GM21390 (cell line): ENCODE measurements at regions not wholly inside any gene's neighbourhood (a gene's known extent, or its start where the extent isn't known, plus 50 kb on each side); places are given as distances from the start of the nearest gene placed in this dataset.
"Not testable (repeated sequence)": the region's sequence is repeated elsewhere in the genome, so short reads cannot be mapped to it uniquely, and the experiment has no call there.

ENCODE experiments used
- ATAC-seq: cut with Tn5 transposase; IDR thresholded peaks from one replicate; pipeline ENCODE4 v1.9.1; 2021; ENCODE audit not compliant: unreplicated experiment

DNA sequence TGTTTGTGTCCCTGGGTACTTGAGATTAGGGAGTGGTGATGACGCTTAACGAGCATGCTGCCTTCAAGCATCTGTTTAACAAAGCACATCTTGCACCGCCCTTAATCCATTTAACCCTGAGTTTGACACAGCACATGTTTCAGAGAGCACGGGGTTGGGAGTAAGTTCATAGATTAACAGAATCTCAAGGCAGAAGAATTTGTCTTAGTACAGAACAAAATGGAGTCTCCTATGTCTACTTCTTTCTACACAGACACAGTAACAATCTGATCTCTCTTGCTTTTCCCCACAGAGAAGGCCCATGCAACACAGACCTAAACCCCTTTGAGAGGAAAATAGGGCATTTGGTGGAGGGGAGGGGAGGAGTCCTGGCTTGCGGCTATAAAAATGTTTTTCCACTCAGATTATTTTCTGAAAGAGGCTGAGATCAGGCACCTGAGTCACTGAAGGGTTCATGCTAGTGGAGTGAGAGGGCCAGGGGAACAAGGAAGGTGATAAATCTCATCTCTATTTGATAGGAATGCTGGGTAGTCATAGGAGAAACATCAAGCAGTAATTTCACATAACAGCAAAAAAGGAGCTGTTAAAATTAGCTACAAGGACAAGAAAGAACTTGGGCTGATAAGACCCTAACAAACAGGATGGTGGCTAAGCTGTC lies 136.9 kb downstream of the OR2B2 start:
- not testable (repeated sequence) for ATAC-seq

DNA sequence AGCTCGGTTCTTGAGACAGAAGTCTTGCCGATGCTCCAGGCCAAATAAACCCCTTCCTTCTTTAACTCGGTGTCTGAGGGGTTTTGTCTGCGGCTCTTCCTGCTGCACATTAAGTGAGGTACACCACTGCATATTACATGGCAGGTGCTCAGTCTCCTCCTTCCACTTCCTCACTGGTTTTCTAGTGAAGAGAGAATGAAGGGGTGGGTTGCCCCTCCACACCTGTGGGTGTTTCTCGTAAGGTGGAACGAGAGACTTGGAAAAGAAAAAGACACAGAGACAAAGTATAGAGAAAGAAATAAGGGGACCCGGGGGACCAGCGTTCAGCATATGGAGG lies 138.0 kb downstream of the OR2B2 start:
- not testable (repeated sequence) for ATAC-seq

DNA sequence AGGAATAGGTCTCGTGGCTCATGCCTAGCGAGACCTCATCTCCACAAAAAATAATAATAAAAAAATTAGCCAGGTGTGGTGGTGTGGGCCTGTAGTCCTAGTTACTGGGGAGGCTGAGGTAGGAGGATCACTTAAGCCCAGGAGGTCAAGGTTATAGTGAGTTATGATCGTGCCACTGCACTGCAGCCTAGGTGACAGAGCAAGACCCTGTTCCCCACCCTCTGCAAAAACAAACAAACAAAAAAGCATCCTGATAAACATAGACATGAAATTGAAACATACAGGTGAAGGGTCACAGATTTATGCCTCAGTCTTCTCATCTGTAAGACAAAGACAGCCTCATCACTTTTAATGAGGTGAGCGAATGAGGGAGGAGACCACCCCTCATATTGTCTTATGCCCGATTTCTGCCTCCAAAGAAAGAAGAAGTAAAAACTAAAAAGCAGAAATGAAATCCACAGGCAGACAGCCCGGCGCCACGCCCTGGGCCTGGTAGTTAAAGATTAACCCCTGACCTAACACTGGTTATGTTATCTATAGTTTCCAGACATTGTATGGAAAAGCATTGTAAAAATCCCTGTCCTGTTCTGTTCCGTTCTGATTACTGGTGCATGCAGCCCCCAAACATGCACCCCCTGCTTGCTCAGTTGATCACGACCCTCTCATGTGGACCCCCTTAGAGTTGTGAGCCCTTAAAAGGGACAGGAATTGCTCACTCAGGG lies 138.5 kb downstream of the OR2B2 start:
- ATAC-seq = not testable (repeated sequence)

DNA sequence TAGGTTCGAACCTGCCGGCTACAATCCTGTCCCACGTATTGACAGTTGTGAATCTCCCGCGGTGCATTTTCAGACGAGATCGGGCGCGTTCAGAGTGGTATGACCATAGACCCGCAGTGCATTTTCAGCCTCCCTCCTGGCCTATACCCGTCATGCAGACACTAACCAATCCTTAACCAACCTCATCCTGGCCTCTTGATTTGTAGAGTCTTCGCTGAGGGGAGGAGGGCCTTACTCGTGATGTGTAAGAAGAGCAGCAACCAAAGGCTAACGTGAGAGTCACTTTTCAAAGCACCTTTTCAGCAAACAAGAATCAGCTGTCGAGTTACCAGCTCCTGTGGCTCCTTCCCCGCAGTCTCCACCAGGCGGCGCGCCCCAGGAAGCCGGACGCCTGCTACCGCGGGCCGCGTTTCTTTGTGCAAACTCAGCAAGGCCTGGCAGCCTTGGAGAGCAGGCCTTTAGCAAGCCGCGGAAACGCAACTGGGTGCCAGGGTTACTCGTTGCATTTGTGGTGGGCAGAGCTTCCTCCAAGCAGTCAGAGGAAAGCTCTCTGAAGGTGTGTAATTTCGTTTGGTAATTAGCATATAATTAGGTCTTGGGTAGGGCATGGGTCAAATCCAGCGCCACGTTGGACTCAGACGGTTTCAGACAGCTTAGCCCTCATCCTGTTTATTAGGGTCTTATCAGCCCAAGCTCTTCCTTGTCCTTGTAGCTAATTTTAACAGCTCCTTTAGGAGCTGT lies 139.8 kb downstream of the OR2B2 start:
- ATAC-seq = peak; percentile 79

DNA sequence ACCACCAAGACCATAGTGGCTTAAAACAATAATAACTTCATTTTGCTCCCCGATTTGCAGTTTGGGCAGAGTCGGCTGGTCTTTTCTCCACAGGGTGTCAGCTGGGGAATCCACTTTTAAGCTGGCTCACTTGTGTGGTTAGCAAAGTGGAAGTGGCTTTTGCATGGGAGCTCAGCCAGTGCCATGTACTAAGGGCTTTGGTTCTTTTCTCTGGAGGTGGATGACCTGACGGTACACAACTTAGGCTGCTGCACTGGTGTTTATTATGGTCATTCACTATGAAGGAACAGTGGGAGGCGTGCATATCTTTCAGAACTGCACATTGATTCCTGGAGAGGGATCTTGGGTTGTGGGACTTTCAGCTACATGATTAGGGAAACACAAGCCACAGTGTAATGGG lies 141.0 kb downstream of the OR2B2 start:
- no peak for ATAC-seq

DNA sequence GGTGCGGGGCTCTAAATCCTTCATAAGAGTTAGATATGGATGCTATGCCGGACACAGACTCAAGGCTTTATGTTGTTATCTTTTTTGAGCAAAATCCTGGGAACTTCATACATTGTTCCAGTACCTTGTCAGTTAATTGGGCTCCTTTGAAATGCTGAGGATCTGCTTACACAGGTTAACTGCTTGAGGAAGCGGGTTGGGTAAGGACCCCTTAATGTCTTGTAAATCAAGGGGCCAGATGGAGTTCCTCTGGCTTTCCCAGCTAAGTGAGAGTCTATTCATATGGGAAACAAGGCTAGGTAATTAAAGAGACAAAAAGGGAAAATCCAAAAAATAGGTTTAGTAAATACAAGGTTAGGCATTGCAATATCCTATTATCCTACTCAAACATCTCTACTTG lies 141.5 kb downstream of the OR2B2 start:
- ATAC-seq = no peak

DNA sequence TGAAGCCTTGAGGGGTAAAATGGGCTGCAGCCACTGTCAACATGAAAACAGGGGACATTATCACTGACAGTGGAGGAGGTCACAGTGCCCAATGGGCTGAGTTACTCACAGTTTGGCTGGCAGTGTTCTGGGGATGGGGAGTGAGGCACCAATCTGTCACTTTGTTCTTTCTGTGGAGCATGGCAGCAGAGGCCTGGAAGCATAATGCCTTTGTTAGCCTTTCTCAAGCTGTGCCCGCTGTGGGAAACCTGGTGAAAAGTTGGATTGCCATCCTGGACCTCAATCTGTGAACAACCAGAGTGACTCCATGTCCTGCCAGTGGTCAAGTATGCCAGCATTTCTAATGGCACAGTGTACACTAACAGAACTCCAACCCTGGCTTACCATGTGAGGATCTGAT lies 143.6 kb downstream of the OR2B2 start:
- no peak for ATAC-seq

DNA sequence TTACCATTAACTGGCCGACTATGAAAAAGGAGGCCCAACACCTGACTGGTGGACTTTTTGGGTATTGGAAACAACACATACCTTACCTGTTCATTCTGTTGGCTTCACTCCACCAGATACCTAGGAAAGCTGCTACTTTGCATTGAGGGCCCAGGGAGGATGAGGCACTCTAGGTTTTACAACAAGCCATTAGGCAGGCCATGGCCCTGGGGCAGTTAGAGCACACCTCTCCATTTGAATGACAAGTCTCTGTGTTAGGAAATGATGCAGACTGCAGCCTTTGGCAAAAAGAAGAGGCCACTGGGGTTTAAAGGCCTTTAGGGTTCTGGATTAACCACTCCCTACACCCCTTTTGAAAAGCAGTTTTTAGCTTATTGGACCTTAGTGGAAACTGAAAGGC lies 144.3 kb downstream of the OR2B2 start:
- no peak for ATAC-seq

DNA sequence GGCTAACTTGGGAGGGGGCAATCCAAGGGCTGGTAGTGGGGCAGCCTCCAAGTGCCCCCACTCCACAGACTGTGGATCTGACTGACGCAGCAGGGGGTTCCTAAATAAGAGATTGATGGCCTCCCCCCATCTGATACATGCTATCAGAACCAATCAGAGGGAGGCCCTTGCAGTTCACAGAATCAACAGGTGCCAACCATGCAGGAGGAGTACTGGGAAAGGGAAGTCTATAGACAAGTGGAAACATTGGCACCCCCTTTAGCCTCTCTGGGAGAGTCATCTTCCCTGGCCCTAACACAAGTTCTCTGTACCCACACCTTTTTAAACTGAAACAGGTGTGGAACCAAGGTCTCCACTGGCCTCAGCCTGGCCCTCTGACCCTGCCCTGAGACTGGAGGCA lies 145.8 kb downstream of the OR2B2 start:
- no peak for ATAC-seq

DNA sequence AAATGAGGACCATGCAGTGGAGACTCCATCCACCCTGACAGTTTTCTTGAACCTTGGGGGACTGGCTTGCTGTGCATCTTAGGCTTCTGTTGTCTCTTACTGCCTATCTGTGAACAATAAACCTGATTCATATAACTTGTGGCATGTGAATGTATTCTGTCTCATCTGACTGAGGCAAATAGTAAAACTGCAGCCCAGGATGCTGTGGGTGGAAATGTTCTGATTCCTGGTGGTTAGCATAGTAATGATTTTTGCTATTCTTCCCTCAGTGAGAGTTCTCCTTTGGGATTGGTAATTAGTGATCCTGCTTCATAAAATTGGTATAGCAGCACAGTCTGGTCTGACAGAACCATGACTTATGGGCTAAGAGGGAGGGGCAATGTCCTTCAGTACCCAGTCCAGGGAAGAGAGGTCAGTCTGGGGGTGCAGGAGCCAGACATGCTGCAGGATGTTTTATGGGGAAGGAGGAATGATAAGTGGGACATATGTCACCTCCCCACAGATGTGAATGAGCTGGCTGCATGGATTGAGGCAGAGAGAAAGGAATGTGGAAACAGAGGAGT lies 147.1 kb downstream of the OR2B2 start:
- no peak for ATAC-seq

DNA sequence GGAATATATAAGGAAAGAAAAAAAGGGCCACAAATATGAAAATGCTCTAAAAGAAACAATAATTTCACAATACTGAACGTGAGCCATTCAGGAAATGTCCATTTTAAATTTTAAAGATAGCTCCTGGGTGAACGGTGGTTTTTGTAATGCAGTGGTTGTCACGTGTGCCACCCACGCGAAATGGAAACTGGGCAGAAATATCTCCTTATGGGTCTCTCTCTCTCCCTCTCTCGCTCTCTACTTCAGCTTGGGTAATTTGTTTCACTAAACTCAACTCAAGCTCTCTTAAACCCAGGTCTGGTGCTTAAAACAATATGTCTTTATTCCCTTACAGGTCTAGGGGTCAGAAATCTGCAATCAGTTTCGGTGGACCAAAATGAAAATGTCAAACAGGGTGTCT lies 150.8 kb downstream of the OR2B2 start:
- ATAC-seq = no peak

DNA sequence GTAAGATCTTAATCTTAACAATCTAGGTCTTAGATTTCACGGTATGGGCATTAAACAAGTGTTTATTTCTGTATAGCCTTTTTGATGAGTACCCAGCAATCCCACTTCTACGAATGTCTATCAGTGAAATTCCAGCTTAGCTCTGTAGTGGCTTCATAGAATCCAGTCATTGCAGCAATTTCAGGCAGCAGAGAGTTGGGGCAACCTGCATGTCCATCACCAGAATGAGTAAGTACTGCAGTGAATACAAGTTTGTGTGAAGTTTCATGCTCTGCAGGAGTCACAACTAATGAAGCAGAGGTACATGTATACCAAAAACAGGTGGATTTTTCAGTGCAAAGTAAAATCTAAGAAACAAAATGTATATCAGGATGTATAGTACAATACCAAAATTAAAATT lies 151.7 kb downstream of the OR2B2 start:
- no peak for ATAC-seq

DNA sequence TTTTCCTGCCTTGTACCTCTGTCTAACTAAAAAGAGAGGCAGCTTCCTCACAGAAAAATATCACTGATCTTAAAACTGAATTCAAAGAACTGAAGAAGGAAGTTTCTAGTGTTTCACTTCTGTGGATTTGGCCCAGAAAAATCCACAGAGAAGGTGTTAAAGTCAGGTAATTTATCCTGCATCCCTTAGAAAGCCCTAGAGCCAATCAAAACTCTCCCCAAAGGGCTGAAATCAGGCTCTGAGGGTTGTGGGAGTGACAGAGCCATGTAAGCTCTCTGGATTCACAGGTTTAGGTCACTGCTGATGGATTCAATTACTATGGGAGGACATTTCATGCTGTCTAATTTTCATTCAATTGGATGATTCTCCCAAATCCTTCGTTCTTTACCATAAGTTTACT lies 152.3 kb downstream of the OR2B2 start:
- no peak for ATAC-seq

DNA sequence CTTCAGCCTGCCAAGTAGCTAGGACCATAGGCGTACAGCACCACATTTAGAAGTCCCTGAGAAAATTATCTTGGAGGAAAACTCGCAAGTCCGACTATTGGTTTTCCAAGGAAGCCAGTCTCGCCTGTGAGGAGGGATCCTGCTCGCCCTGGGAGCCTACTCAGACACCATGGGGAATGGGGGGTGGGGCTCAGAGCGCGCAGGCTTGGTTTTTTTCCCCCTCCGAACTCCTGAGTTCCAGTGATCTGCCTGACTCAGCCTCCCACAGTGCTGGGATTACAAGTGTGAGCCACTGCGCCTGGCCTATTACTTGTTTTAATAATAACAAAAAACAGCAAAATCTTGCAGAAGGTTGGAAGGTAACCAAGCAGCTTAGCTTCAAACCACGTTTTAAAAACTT lies 153.7 kb downstream of the OR2B2 start:
- no peak for ATAC-seq

DNA sequence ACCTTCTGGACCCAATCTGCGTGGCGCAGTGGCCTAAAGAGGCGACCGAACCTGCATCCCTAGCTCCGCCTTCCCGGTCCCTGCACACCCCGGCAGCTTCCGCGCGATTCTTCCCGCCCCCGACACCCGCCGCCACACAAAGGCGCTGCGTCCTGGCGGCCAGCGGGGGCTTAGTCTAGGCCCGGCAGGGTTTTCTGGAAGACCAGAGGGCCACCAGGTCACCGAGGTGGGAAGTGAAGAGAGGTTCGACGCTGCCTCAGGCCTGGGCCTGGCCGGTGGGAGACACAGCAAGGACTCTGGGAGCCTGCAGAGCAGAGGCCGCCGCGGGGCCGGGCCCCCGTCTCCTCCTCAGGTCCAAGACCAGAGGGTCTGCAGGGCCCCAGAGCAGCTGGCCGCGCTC lies 154.9 kb downstream of the OR2B2 start:
- no peak for ATAC-seq

DNA sequence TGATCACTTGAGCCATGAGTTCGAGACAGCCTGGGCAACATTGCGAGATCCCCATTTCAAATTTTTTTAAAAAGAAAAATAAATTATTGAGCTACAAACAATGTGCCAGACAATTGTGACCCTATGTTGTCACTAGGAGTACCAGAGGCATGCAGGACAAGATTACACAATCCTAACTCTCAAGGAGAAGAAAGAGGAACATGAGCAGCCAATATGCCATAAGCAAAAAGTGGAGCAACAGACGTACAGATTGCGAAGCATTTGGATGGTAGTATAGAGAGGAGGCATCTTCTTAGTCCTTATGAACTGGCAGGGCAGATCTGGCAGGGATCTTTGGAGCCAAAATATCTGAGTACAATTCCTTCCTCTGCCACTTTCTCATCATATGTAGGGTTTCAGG lies 156.4 kb downstream of the OR2B2 start:
- no peak for ATAC-seq

DNA sequence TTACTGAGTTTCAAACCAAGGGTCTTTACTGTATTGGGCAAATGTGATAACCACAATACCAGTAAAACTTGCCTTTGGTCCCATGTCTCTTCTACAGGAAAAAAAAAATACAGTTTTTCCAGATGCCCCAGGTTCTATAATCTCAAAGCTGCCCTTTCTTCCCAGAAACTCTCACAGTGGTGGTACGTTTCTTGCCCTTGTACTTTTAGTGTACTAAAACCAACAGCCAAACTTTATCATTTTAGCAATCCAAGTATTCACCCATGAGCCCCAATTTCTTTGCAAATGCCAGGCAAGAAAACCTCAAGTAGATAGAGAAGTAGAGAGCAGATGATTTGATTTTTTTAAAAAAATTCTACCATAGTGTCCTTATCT lies 157.8 kb downstream of the OR2B2 start:
- ATAC-seq = no peak

DNA sequence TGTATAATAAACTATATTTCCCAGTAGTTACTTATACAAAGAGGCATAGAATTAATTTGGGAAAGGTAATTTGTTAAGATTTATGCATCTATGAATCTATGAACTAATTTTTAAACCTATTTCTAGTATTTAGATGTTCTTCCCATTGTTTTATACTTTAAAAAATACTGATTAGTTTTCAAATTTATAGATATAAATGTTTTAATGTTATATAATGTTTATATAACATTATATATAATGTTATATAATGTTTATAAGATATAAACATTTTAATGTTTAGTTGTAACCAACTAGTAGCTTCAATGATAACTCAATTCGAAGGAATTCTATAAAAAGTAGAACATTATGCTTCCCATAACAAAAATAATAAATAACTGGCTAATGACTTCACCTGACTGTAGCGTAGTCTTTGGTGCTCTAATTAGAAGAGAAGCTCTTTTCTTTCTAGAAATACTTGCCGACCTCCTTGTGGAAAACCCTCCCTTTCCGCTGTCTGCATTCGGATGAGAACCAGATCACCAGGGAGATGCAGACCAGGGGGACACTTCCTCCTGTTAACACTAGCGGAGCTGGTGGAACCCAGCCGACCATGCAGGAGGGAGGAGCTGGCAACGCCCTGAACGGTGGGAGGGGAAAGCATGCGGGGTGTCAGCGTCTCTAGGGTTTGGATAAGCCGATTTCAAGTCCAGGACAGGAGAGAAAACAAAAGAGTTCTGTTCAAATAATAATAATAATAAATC lies 158.4 kb downstream of the OR2B2 start:
- ATAC-seq = peak; percentile 52

DNA sequence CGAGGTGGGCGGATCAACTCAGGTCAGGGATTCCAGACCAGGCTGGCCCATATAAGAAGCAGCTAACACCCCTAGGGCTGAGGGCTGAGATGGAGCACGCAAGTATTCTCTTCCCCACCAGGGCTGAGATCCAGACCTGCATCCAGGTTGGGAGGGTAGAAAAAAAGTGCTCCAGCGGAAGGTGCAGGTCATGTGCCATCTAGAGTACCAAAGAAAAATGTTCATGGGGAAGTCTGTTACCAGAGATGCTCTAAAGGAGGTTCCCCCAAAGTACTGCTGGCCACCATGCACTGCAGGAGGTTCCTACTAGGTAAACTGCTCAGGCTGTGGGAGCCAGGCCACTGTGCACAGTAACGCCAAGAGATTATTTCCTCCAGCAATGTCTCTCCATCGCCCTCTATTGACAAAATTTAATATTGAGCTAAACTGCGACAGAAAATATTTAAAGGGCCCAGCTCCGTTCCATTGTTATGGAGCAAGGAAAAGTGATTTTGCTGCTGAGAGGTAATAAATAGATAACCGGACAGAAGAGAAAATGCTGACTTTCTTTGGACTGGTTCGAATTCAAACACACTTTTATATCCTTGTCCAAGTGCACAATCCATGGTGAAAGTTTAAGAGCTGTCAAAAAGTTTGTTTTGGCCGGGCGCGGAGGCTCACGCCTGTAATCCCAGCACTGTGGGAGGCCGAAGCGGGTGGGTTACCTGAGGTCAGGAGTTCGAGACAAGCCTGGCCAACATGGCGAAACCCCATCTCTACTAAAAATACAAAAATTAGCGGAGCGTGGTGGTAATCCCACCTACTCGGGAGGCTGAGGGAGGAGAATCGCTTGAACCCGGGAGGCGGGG lies 159.9 kb downstream of the OR2B2 start:
- ATAC-seq = peak; percentile 38

DNA sequence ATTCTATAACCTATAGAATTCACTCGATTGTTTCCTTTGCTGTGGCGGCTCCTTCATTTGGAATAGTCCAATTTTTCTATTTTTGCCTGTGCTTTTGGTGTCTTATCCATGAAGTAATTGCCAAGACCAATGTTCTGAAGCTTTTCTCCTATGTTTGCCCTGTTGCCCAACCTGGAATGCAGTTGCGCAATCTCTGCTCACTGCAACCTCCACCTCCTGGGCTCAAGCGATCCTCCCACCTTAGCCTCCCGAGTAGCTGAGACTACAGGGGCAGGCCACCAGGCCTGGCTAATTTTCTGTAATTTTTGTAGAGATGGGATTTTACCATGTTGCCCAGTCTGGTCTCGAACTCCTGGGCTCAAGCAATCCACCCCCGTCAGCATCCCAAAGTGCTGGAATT lies 163.5 kb downstream of the OR2B2 start:
- ATAC-seq = no peak
